Endothelial cell of umbilical vein (primary cell): ENCODE measurements at regions not wholly inside any gene's neighbourhood (a gene's known extent, or its start where the extent isn't known, plus 50 kb on each side); places are given as distances from the start of the nearest gene placed in this dataset.

ENCODE experiments used
- CTCF ChIP-seq, 2 donors: IDR thresholded peaks; 1 replicate in 1 of 2; 2 replicates in 1 of 2; pipeline ENCODE4 v1.5.1; 2011; ENCODE audit warnings: low read length in 2 of 2, mild to moderate bottlenecking in 2 of 2, moderate library complexity in 2 of 2, control low read depth in 1 of 2, inconsistent platforms in 1 of 2, low read depth in 1 of 2; ENCODE audit not compliant: insufficient read depth in 1 of 2; ENCODE audit errors: extremely low read depth in 1 of 2
- EZH2 ChIP-seq: IDR thresholded peaks from 2 replicates; pipeline ENCODE4 v1.6.1; 2012; ENCODE audit warnings: borderline replicate concordance, low read depth, mild to moderate bottlenecking, moderate library complexity, low read length, inconsistent platforms; ENCODE audit not compliant: severe bottlenecking
- POLR2AphosphoS5 ChIP-seq: IDR thresholded peaks from 2 replicates; pipeline ENCODE4 v1.6.1; 2012; ENCODE audit warnings: low read depth, mild to moderate bottlenecking, control low read depth, low read length, moderate library complexity; ENCODE audit not compliant: insufficient read depth

- TF ChIP-seq CTCF (IDR thresholded peaks at IDR 0.05; ENCODE audit: extremely low read depth in 1 of 2, insufficient read depth in 1 of 2, low read depth in 1 of 2, low read length in 2 of 2) (no peak), EZH2 (no peak), POLR2AphosphoS5 (no peak)
Observed at GRCh38 chr10:107952649-107953556, 788.4 kb upstream of the SORCS1 start.
